Sigmoid colon (tissue), 4 donors: ENCODE measurements at regions not wholly inside any gene's neighbourhood (a gene's known extent, or its start where the extent isn't known, plus 50 kb on each side); places are given as distances from the start of the nearest gene placed in this dataset.

ENCODE experiments used
- CTCF ChIP-seq, 4 experiments: fragments of 450-650 bp in 3 of 4; fragments of 200-600 bp in 1 of 4; IDR thresholded peaks; one replicate each; pipeline ENCODE4 v1.5.1; 2016 to 2019; ENCODE audit warnings: antibody characterized with exemption in 4 of 4, mild to moderate bottlenecking in 3 of 4, moderate library complexity in 2 of 4
- POLR2AphosphoS5 ChIP-seq, 4 donors: sonication (generic); formaldehyde crosslinking; IDR thresholded peaks; one replicate each; pipeline ENCODE4 v1.6.1; 2017; ENCODE audit warnings: antibody characterized with exemption in 4 of 4

- TF ChIP-seq POLR2AphosphoS5 (IDR thresholded peaks at IDR 0.05) (no peak), CTCF (IDR thresholded peaks at IDR 0.05) (no peak)
Measured at GRCh38 chr3:117790235-117790987, 1080.8 kb downstream of the TUSC7 start.
